ENCODE measurements at regions not wholly inside any gene's neighbourhood (a gene's known extent, or its start where the extent isn't known, plus 50 kb on each side); places are given as distances from the start of the nearest gene placed in this dataset.
"Not testable (repeated sequence)": the region's sequence is repeated elsewhere in the genome, so short reads cannot be mapped to it uniquely, and the experiment has no call there.

DNA sequence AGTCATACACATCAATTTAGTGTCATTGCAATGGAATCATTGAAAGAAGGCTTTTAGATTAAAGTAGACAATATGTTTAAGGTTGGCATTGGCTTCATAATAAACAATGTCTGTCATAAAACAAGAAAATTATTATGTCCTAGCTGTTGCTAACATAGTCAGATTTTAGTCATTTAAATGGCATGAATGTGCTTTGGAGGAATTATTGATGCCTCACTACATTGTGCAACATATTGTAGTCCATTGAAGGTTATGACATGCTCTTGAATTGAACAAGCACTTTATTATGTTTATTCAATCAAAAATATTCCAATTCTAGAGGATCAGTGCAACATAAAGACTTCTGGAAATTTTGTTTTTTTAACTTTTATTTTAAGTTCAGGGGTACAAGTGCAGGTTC, 489.8 kb upstream of the AMOT start:
- no peak for DNase-seq (ENCODE audit: low spot score)

DNA sequence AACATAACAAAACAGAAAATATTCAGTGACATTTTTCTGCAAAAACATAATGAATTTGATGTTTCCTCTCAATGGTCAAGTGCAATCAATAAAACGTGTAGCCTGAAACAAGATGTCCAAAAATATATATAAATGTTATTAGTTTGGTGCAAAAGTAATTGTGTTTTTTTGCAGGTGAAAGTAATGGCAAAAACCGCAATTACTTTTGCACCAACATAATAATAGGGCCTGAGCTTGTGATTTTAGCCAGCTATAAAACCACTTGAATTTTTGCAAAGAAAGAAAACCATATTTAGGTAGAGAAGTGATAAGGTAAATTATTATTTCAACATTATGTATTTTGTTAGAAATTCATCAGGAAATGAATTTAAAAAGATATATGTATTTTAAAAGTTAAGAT, 475.3 kb upstream of the AMOT start:
- no peak for DNase-seq (ENCODE audit: low spot score)

DNA sequence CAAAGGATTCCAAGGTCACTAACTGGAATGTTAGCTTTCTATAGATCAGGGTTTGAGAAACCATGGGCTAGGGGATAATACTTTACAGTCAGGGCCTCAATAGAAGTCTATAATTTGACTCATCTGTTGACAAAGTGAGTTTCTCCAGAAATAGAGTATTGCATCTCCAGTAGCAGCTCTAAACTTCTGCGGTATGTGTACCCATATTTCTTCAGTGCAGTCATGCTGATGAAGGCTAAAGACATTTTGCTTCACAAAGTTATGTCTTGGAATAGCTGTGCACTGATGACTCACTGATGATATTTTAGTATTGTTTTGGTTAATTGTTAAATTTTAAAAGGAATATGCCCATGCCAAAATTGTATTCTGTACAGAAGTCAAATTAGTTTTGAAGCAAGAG, 464.9 kb upstream of the AMOT start:
- no peak for DNase-seq (ENCODE audit: low spot score)

DNA sequence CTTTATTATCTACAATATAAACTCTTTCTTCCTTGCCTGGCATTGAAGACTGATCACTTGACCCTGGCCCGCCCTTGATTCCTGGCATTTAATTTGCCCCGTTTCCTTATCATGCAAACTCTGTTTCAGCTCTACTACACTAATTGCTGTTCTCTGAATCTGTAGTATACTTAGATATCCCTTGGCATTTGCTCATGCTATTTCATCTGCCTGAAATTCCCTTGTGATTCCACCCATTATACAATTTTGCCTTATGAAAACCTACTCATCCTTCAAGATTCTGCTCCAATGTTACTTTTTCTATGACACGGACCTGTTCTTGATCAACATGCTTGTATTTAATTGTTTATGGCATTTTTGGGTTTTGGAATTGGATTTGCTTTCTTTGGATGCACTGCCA, 459.9 kb upstream of the AMOT start:
- DNase-seq (ENCODE audit: low spot score), result no peak

DNA sequence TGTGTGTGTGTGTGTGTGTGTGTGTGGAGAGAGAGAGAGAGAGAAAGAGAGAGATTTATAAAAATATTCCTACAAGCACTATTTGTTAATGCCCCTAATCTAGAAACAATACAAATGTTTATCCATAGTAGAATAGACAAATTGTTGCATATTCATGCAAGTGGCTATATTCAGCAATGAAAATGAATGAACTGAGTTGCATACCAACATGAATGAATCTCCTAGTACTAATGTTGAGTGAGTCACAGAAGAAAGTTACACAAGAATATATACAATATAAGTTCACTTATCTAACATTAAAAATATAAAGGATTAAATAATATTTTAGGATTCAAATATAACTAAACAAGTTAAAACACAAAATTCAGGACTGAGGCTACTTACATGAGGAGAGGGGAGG, 456.8 kb upstream of the AMOT start:
- no peak for DNase-seq (ENCODE audit: low spot score)

DNA sequence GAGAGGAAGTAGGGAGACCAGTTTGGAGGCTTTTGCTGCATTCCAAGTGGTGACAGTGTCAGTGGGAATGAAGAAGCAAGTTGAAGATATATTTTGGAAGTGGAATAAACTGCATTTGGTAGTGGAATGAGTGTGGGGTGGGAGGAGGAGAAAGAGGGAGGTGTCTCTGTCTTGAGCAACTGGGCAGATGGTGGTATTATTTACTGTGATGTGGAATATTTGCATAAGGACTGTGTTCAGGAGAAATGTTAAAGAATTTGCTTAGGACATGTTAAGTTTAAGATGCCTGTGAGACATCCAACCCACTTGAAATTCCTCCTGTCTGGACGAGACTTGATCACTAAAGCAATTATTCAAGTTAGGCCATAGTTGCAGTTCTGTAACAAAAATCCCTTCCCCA, 448.9 kb upstream of the AMOT start:
- no peak for DNase-seq (ENCODE audit: low spot score)

DNA sequence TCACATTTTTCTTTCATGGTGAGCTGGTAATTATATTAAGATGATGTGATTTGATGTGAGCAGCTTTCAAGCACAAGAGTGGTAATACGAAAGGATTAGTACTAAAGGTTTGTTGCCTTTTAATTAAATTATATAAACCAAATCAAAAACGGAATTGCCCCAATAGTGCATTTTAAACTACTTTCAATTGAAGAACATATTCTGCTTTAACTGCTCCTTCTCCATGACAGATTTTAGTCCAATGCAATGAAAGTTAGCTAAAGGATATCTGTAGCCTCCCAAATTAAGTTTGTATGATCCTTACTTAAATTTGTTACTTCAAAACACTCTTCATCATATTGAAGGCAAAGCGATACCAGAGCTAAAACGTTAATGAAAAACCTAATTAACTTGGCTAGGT, 447.1 kb upstream of the AMOT start:
- no peak for DNase-seq (ENCODE audit: low spot score)

DNA sequence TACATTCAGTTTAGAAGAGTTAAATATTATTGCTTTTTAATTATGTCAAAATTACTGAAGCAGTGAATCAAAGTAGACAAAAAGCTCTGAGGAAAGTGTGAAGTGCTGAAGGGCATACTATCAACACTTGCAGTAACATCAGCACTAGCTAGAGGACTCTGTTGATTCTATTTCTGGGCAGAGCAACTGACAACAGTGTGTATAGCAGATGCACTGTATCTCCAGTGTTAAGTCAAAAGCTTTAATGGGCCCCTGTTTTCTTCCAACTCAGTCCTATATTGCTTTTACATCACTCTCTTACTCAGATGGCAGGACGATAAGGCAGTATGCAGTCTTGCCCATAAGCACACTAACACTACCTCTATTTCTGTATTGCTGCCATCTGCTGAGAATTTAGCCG, 435.2 kb upstream of the AMOT start:
- DNase-seq (ENCODE audit: low spot score), result no peak

DNA sequence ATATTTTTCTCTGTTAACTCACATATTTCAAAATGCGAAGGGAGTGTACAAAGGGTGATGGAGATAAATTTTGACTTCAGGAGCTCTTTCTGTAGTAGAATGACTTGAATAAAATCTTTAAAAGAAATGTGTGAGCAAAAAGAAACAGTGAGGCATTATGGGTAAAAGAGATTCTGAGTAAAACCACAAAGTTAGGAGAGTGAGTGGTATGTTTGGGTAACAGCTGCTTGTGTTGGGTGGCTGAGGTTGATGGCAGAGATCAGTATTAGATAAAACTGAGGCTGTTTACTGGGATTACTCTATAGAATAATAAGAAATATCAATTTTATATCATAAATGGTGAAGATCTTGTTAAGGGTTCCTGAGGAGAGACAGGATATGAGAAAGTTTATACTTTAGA, 434.2 kb upstream of the AMOT start:
- no peak for DNase-seq (ENCODE audit: low spot score)

DNA sequence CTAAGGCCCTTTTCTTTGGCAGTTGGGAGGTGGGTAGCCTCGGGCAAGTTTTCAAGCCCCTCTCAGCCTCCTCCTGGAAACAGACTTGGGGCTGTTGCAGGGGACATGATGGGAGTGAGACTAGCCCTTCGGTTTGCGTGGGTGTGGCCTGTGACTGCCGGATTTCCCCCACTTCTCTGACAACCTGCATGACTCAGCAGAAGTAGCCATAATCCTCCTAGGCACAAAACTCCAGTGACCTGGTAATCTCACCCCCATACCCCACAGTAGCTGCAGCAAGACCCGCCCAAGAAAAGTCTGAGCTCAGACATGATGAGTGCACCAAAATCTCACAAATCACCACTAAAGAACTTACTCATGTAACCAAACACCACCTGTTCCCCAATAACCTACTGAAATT, 433.7 kb upstream of the AMOT start:
- DNase-seq (ENCODE audit: low spot score), result no peak

DNA sequence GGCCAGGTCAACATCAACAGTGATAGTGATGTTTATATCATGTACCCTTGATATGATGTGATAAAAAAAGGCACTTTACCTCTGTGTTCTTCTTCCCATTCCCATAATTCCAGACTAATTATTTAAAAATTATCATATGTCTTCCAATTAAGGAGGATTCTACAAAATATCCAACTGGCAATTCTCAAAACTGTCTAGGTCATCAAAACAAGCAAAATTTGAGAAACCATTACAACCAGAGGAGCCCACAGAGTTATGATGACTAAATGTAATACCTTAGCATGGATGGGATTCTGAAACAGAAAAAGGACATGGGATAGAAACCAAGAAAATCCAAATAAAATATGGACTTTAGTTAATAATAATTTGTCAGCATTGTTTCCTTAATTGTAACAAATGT, 428.6 kb upstream of the AMOT start:
- no peak for DNase-seq (ENCODE audit: low spot score)

DNA sequence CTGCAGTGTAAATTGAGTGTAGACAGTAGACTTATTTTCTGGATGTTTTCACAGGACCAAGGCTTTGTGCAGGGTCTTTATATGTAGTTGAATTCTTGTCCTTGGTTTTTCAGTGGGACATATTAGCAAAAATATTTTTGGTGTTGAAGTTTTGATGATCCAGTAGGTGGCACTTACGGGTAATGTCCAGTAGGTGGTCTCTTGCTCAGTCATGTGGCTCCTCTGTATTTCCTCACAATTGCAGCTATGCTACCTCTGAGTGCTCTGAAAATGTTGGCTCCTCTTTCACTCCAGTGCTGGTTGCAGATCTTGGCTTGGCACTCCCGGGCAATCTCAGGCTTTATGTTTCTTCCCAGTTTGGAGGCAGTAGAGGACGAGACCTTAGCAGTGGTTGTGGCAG, 419.8 kb upstream of the AMOT start:
- no peak for DNase-seq (ENCODE audit: low spot score)

DNA sequence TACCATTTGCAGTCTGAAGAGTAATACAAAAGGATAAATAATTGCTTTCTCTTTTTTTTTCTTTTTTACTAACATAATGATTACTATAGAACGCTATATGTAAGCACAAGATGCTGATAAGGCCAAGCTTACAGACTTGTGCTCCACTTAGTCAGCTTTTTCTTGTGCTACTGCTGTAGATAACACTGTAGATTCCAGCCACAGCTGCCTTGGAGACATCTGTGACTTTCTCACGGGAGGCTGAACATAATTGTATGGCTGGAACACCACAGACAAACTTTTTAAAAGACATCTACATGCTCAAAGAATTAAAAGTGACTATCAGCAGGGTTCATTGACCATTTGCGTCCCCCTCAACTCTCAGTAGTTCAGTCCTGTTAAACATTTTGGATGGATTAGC, 381.7 kb upstream of the AMOT start:
- DNase-seq (ENCODE audit: low spot score), result no peak

DNA sequence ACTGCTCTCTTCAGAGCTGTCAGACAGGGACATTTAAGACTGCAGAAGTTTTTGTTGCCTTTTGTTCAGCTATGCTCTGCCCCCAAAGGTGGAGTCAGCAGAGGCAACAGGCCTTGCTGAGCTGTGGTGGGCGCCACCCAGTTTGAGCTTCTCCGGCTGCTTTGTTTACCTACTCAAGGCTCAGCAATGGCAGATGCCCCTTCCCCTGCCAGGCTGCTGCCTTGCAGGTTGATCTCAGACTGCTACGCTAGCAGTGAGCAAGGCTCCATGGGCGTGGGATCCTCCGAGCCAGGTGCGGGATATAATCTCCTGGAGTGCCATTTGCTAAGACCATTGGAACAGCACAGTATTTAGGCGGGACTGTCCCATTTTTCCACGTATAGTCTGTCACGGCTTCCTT, 371.4 kb upstream of the AMOT start:
- no peak for DNase-seq (ENCODE audit: low spot score)

DNA sequence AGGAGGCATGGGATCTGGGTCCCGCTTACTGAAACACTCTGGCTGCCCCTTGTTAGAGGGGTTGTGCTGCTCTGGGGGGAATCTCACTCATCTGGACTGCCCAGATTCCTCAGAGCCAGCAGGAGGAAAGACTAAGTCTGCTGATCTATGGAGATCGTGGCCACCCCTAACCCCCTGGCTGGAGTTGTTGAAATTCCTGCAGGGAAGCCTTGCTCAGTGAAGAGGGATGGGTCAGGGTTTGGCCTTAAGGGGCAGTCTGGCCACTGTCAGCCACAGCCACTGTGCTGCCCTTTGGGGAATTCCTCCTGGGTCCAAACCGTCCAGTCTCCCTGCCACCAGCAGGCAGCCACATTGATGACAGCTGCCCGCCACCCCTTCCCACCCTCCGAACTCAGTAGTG, 362.0 kb upstream of the AMOT start:
- DNase-seq (ENCODE audit: low spot score), result no peak

DNA sequence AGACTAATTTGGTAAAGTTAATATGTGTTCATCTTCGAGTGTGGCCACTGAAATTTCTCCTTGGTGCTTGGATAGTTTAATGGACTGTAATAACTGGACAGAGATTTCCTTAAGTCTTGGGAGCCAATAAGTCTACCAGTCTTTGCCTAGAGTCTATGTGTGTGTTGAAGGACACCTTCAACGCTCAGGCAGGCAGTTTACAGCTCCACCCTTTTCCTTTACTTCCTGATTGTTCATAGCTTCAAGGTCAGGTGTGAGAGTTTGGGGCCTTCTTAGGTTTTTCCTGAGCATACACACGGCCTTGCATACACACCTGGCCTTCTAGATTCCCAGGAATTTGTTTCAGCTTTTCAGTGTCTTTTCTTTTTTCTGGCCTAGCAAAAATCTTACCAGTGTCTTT, 355.3 kb upstream of the AMOT start:
- DNase-seq (ENCODE audit: low spot score), result no peak

DNA sequence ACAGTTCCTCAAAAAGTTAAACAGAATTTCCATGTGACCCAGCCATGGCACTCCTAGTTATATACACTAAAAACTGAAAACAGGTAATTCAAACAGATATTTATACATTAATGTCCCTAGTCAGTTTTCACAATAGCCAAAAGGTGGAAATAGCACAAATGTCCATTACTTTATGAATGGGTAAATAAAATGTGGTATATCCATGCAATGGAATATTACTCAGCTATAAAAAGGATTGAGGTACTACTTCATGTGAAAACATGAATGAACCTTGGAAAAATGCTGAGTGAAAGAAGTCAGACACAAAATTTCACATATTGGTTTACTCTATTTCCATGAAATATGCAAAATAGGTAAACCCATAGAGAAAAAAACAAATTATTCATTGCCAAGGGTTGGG, 351.8 kb upstream of the AMOT start:
- no peak for DNase-seq (ENCODE audit: low spot score)

DNA sequence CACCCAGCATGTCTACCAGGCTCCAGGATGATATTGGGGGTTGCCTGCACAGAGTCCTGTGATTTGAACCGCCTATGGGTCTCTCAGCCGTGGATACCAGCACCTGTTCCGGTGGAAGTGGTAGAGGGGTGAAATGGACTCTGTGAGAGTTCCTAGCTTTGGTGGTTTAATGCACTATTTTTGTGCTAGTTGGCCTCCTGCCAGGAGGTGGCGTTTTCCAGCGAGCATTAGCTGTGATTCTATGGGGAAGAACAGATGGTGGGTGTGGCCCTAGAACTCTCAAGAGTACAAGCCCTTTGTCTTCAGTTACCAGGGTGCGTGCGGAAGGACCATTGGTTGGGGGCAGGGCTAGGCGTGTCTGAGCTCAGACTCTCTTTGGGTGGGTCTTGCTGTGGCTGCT, 316.9 kb upstream of the AMOT start:
- DNase-seq (ENCODE audit: low spot score), result no peak

DNA sequence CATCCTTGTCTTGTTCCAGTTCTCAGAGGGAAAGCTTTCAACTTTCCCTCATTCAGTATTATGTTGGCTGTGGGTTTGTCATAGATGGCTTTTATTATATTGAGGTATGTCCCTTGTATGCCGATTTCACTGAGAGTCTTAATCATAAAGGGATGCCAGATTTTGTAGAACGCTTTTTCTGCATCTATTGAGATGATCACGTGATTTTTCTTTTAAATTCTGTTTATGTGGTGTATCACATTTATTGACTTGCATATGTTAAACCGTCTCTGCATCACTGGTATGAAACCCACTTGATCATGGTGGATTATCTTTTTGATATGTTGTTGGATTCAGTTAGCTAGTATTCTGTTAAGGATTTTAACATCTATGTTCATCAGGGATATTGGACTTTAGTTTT, 313.7 kb upstream of the AMOT start:
- not testable (repeated sequence) for DNase-seq (ENCODE audit: low spot score)

DNA sequence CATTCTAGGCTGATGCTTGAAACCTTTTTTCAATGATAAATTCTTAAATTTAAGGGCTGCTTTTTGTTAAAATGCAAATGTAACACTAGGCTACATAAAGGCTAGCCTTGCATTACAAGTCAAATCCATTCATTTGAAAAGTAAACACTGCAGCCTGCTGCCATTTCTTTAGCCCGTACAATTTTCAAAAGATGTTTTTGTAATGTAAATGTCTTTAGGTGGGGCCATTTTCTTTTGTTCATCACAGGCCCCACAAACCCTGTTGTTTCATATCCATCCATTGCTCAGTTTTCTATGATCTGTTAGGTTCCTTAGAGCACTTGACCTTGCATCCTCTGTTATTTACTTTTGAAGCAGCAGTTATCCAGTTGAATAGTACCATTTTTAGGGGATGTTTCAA, 296.2 kb upstream of the AMOT start:
- no peak for DNase-seq (ENCODE audit: low spot score)

DNA sequence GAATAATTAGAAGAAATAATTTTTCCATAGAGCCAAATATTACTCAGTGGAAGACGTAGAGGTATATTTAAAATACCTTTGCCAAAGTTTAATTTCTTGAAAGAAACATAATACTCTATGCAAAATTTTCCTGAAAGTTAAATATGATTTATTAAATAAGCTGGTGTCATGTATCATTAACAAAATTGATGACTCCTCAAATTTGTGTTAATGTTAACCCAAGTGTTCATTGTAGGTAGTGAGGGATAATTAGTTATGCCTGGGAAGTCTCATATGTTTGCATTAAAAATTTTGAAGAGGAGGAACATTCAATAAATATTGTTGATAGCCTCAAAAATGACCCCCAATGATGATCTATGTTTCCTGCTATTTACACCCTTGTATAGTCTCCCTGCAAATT, 292.7 kb upstream of the AMOT start:
- DNase-seq (ENCODE audit: low spot score), result no peak

DNA sequence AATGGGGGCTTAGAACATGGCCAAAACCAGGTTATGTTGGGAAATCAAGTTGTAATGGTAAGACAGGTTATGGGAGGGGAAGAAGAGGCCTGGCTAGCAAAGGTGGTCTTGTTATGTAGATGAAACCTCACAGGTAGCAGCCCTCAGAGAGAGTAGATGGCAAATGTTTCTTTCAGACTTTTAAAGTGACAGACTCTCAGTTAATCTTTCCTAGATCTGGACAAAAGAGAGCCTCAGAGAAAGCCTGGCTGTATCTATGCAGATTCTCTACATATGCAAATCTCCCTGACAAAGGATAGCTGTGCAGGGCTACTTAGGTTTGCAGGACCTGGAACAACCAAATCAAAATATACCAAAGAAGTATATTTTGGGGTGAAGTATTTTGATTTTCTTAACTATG, 284.1 kb upstream of the AMOT start:
- DNase-seq (ENCODE audit: low spot score), result no peak

DNA sequence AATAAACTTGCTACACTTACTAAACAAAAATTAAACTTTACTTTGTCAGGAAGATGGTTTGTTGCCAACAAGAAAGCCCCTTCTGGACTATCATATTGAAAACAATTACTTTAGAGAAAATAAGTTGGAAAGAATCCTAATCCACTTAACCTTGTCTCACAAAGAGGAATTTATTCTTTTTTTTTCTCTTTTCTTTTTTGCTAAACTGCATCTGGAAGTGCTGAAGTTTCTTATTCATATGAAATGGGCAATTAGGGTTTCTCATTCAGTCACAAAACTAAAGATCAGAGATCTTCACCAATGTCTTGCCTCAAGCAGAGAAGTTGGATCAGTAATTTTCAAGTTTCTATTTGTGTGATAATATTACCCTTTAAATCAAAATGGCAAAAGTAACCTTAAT, 234.9 kb upstream of the AMOT start:
- no peak for DNase-seq (ENCODE audit: low spot score)

DNA sequence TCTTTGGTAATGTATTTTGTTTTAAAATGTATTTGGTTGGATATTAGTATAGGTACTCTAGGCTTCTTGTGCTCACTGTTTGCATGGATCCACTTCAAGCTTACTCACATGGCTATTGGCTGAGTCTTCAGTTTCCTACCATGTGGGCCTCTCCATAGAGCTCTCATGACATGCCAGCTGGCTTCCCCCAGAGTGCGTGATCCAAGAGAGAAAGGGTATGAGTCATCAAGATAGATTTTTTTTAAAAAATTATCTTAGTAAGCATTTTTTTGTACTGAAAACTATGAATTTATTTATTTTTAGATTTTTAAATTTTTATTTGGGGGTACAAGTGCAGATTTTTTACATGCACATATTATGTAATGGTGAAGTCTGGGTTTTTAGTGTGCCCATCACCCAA, 219.1 kb upstream of the AMOT start:
- no peak for DNase-seq (ENCODE audit: low spot score)

DNA sequence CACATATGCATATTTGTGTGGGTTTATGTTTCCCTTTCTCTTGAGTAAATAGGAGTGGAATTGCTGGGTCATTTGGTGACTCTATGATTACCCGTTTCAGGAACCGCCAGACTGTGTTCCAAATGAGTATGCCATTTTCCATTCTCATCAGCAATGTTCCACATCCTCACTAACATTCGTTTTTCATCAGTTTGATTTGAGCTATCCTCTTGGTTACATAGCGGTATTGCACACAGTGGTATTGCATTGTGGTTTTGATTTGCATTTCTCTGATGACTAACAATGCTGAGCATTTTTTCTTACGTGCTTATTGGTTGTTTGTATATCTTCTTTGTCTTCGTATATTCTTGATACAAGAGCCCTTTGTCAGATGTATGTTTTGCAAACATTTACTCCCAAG, 218.0 kb upstream of the AMOT start:
- DNase-seq (ENCODE audit: low spot score), result no peak

DNA sequence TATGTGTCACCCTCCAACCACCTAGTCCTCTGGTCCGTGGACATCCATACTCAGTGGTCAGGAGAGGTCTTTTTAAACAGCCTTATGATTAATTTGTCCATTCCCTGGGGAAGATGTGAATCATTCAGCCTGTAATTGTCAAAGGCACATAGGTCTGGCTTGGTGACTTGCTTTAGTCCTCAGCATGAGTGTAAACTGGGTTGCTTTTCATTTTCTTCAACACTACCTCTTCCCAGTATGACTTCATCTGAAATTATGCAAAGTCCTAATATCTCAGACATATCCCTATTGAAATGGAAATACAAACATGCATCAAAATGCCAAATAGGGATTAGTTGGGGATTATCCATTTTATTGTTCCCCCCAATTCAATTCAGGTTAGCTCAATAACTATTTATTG, 208.3 kb upstream of the AMOT start:
- DNase-seq (ENCODE audit: low spot score), result no peak
